ENCODE measurements at regions not wholly inside any gene's neighbourhood (a gene's known extent, or its start where the extent isn't known, plus 50 kb on each side); places are given as distances from the start of the nearest gene placed in this dataset.
"Not testable (repeated sequence)": the region's sequence is repeated elsewhere in the genome, so short reads cannot be mapped to it uniquely, and the experiment has no call there.

- no peaks in the 10 kb centered on the region for H3K4me1 Mint-ChIP-seq
Observed at GRCh38 chr5:112062181-112062580, 305.2 kb upstream of the NREP start.

GRCh38 chr5:112061666-112062065 lies 304.7 kb upstream of the NREP start:
- ATAC-seq (no peak), DNase-seq (ENCODE audit: low spot score in 2 of 2) (no peak)
- H3K4me1 Mint-ChIP-seq: no peaks in the 10 kb centered on the region
- H3K27ac Mint-ChIP-seq: no peak overlapping the region
- H3K36me3 Mint-ChIP-seq: no peaks in the 10 kb centered on the region
- no peak overlapping the region for H3K4me3 Mint-ChIP-seq
- H3K9me3 Mint-ChIP-seq: no peaks in the 10 kb centered on the region

More at GRCh38 chr5:112062181-112062580, 305.2 kb upstream of the NREP start:
- ATAC-seq (no peak), DNase-seq (ENCODE audit: low spot score in 2 of 2) (no peak)
- no peaks in the 10 kb centered on the region for H3K9me3 Mint-ChIP-seq
- H3K36me3 Mint-ChIP-seq: no peaks in the 10 kb centered on the region
- no peak overlapping the region for H3K27ac Mint-ChIP-seq
- no peak overlapping the region for H3K4me3 Mint-ChIP-seq

GRCh38 chr5:112059579-112060135 lies 302.7 kb upstream of the NREP start:
- Mint-ChIP-seq H3K36me3 (no peaks in the 10 kb centered on the region), H3K4me1 (no peaks in the 10 kb centered on the region), H3K4me3 (no peak overlapping the region), H3K27ac (no peak overlapping the region), H3K9me3 (peaks cover 2% of the 10 kb centered on the region)
- DNase-seq (ENCODE audit: low spot score in 2 of 2) (no peak), ATAC-seq (no peak)

DNA sequence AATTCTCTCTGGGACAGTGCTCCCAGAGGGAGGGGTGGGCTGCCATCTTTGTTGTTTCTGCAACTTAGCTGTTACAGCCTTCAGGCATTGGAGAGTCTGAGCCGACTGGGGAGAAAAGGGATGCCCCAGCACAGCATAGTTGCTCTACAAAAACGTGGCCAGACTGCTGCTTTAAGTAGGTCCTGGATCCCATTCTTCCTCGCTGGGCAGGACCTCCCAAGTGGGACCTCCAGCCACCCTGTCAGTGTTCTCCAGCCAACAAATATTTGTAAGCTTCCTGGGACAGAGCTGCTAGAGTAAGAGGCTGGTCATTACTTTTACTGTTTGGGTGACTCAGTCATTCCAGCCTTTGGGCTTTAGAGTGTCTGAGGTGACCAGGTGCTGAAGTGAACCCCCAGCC lies 292.7 kb upstream of the NREP start:
- ATAC-seq (no peak), DNase-seq (ENCODE audit: low spot score in 2 of 2) (no peak)
- Mint-ChIP-seq H3K27ac (no peak overlapping the region), H3K4me1 (no peaks in the 10 kb centered on the region), H3K36me3 (no peaks in the 10 kb centered on the region), H3K9me3 (peaks cover 3% of the 10 kb centered on the region), H3K4me3 (no peak overlapping the region)

GRCh38 chr5:112036206-112036605 lies 279.2 kb upstream of the NREP start:
- Mint-ChIP-seq H3K9me3 (no peaks in the 10 kb centered on the region), H3K27ac (no peak overlapping the region), H3K4me3 (no peak overlapping the region), H3K36me3 (no peaks in the 10 kb centered on the region), H3K4me1 (no peaks in the 10 kb centered on the region)
- no peak for DNase-seq (ENCODE audit: low spot score in 2 of 2)
- no peak for ATAC-seq

DNA sequence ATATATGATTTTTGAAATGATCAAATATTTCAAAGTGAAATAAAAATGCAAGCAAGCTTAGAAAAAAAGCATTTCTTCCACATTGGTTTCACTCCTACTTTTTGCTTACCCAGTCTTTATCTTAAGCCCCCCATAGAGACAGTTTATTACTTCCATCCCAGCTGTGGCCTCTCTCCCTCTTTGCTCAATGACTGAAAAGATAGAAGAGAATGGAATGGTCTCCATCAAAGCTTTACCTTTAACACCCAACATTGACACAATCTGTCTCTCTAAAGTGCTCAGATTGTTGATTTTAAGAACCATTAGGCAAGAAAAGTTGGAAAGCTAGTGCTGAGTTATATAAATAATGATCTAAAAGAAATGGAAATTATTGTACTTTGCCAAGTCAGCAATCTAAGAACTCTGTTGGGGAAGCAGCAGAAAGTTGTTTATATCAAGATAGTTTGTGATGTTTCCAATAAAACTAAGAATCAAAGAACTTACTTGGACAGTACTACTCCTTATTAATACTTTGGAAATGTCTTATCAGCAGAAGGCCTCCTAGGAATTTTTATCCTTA lies 277.5 kb upstream of the NREP start:
- DNase-seq (ENCODE audit: low spot score in 2 of 2): no peak

GRCh38 chr5:112026879-112027278 lies 269.9 kb upstream of the NREP start:
- H3K4me3 Mint-ChIP-seq; DNase-seq (ENCODE audit: low spot score in 2 of 2); ATAC-seq; H3K4me1 Mint-ChIP-seq; H3K9me3 Mint-ChIP-seq; H3K27ac Mint-ChIP-seq; H3K36me3 Mint-ChIP-seq: not testable (repeated sequence)

More for the DNA sequence above, 277.5 kb upstream of the NREP start:
- Mint-ChIP-seq H3K36me3 (no peaks in the 10 kb centered on the region), H3K27ac (no peak overlapping the region), H3K4me1 (no peaks in the 10 kb centered on the region), H3K9me3 (no peaks in the 10 kb centered on the region), H3K4me3 (no peak overlapping the region)
- no peak for ATAC-seq

DNA sequence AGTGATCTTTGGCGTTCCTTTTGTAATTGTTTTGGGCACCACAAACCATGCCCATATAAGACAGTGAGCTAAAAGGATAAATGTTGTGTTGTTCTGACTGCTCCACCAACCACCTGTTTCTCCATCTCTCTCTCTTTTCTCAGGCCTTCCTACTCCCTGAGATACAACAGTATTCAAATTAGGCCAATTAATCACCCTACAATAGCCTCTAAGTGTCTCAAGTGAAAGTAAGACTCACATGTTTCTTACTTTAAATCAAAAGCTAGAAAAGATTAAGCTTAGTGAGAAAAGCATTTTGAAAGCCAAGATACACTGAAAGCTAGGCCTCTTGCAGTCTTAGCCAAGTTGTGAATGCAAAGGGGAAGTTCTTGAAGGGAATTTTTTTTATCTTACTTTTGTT lies 268.8 kb upstream of the NREP start:
- DNase-seq (ENCODE audit: low spot score in 2 of 2): no peak
- ATAC-seq: no peak
- Mint-ChIP-seq H3K4me1 (no peaks in the 10 kb centered on the region), H3K27ac (no peak overlapping the region), H3K9me3 (no peaks in the 10 kb centered on the region), H3K4me3 (no peak overlapping the region), H3K36me3 (no peaks in the 10 kb centered on the region)

DNA sequence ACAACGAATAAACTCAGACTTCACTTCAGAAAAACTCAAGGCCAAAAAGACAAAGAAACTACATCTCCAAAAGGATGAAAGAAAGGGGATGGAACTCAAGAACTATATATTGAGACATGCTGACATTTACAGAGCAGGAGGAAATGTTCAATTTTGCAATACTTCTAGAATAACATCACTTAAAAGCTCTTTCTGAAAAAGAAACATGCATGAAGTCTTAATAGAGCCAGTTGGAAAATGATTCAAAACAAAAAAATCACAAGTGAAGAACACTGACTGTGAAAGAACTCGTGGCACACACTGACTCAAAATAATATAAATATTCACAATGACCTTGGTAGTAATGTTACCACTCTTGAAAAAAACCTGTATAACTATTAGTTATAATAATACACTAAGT lies 267.8 kb upstream of the NREP start:
- no peaks in the 10 kb centered on the region for H3K36me3 Mint-ChIP-seq
- ATAC-seq (no peak), DNase-seq (ENCODE audit: low spot score in 2 of 2) (no peak)
- H3K4me3 Mint-ChIP-seq: no peak overlapping the region
- H3K27ac Mint-ChIP-seq: no peak overlapping the region
- no peaks in the 10 kb centered on the region for H3K4me1 Mint-ChIP-seq
- no peaks in the 10 kb centered on the region for H3K9me3 Mint-ChIP-seq

DNA sequence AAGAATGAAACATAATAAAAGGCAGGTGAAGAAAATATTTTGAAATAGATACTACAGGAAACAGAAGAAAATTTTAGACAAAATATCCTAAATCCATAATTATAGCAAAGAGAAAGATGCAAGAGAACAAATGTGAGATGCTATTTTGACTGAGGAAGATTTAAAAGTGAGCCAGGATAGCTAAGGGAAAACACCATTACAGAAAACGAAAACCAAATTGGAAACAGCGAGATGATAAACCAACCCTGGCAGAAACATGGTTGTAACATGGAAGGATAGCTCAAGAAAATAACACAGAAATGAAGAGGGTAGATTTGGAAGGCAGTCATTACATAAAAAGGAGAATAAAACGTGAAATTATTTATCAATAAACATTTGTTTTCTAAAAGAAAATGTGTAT lies 267.2 kb upstream of the NREP start:
- ATAC-seq (no peak), DNase-seq (ENCODE audit: low spot score in 2 of 2) (no peak)
- Mint-ChIP-seq H3K36me3 (no peaks in the 10 kb centered on the region), H3K4me1 (no peaks in the 10 kb centered on the region), H3K4me3 (no peak overlapping the region), H3K27ac (no peak overlapping the region), H3K9me3 (no peaks in the 10 kb centered on the region)

GRCh38 chr5:112023766-112024165 lies 266.8 kb upstream of the NREP start:
- no peaks in the 10 kb centered on the region for H3K36me3 Mint-ChIP-seq
- H3K9me3 Mint-ChIP-seq: no peaks in the 10 kb centered on the region
- H3K4me1 Mint-ChIP-seq: no peaks in the 10 kb centered on the region
- no peak overlapping the region for H3K4me3 Mint-ChIP-seq
- H3K27ac Mint-ChIP-seq: no peak overlapping the region
- ATAC-seq (no peak), DNase-seq (ENCODE audit: low spot score in 2 of 2) (no peak)

DNA sequence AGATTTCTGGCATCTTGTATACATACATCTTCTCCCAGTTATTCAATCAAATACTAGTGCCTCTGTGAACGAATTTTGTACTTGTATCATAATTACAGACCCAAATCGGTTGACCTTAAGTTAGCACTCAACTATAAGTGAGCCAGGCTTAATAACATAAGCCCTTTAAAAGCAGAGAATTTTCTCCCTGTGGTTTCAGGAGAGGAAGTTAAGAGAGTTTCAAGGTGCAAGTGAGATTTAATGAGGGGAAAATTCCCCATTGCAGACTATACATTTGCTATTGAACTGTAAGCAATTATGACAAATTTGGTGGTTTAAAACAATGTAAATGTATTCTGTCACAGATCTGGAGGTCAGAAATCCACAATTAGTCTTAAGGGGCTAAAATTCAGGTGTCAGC lies 261.9 kb upstream of the NREP start:
- ATAC-seq (no peak), DNase-seq (ENCODE audit: low spot score in 2 of 2) (no peak)
- Mint-ChIP-seq H3K4me3 (no peak overlapping the region), H3K9me3 (no peaks in the 10 kb centered on the region), H3K36me3 (no peaks in the 10 kb centered on the region), H3K4me1 (no peaks in the 10 kb centered on the region), H3K27ac (no peak overlapping the region)

GRCh38 chr5:112016980-112017379 lies 260.0 kb upstream of the NREP start:
- Mint-ChIP-seq H3K36me3 (no peaks in the 10 kb centered on the region), H3K4me3 (no peak overlapping the region), H3K4me1 (no peaks in the 10 kb centered on the region), H3K9me3 (no peaks in the 10 kb centered on the region), H3K27ac (no peak overlapping the region)
- no peak for ATAC-seq
- DNase-seq (ENCODE audit: low spot score in 2 of 2): no peak

GRCh38 chr5:112014783-112015395 lies 257.9 kb upstream of the NREP start:
- ATAC-seq (no peak), DNase-seq (ENCODE audit: low spot score in 2 of 2) (no peak)
- Mint-ChIP-seq H3K4me1 (no peaks in the 10 kb centered on the region), H3K27ac (no peak overlapping the region), H3K4me3 (no peak overlapping the region), H3K36me3 (no peaks in the 10 kb centered on the region), H3K9me3 (no peaks in the 10 kb centered on the region)

DNA sequence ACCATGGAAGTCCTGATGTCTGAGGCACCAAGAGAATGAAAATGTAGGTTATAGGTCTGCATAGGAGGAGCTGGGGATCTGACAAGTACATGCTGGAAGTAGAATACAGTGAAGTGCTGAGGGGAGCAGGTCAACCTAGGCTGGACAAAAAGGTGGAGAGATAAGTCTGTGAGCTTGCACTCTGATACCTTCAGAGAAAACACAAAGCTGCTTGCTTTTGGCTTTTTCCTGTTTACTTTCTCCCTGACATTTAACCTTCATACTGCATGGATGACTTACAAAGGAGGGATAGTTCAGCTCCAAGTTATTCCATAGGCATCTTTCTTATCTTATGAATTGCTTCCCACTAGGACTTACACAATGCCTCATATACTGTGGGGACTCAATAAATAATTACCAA lies 256.7 kb upstream of the NREP start:
- Mint-ChIP-seq H3K4me1 (no peaks in the 10 kb centered on the region), H3K27ac (no peak overlapping the region), H3K9me3 (no peaks in the 10 kb centered on the region), H3K36me3 (no peaks in the 10 kb centered on the region), H3K4me3 (no peak overlapping the region)
- DNase-seq (ENCODE audit: low spot score in 2 of 2): no peak
- ATAC-seq: no peak

DNA sequence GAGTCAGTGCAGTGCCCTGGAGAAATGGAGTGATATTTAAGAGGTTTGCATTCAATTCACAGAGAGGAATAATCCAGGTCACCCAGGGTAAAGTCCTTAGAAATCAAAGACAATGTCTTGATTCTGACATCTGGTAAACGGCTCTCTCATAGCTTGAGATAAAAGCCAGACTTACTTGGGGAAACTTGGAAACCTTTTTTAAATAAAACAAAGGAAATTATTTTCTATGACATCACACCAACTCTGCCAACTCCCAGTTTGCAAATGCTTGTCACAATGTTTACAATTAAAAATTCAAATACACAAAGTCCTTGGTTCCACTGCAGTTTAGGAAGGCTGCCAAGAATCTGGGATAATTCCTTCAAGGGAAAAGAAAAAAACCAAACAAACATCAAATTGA lies 255.1 kb upstream of the NREP start:
- no peaks in the 10 kb centered on the region for H3K9me3 Mint-ChIP-seq
- no peaks in the 10 kb centered on the region for H3K4me1 Mint-ChIP-seq
- no peak overlapping the region for H3K27ac Mint-ChIP-seq
- ATAC-seq (no peak), DNase-seq (ENCODE audit: low spot score in 2 of 2) (no peak)
- H3K4me3 Mint-ChIP-seq: no peak overlapping the region
- no peaks in the 10 kb centered on the region for H3K36me3 Mint-ChIP-seq

Measured in stimulated activated effector memory CD8-positive, alpha-beta T cell treated with anti-CD3 and anti-CD28 coated beads, Interleukin-12 subunit alpha, Interleukin-12 subunit beta, amount 100 ng/mL, for 72 hours (primary cell).